ENCODE measurements at regions not wholly inside any gene's neighbourhood (a gene's known extent, or its start where the extent isn't known, plus 50 kb on each side); places are given as distances from the start of the nearest gene placed in this dataset.
"Not testable (repeated sequence)": the region's sequence is repeated elsewhere in the genome, so short reads cannot be mapped to it uniquely, and the experiment has no call there.

DNA sequence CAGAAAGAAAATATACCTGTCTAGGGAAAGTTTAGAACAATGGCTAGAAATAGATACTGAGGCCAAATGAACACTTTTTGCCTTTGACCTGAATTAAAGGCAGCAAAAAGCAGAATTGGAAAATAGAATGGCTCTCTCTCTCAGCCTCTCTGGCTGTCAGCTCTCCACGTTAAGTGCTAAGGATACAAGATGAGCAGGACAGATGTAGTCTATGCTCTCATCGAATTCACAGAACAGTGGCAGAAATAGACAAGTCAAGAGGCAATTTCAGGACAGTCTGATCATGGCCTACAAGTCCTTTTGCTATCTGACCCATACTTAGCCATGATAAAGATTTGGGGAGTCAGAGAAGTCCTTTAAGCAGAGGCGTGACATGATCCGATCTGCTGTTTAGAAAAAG lies 120.2 kb upstream of the CREB1 start:
- DNase-seq (ENCODE audit: low spot score), result no peak

DNA sequence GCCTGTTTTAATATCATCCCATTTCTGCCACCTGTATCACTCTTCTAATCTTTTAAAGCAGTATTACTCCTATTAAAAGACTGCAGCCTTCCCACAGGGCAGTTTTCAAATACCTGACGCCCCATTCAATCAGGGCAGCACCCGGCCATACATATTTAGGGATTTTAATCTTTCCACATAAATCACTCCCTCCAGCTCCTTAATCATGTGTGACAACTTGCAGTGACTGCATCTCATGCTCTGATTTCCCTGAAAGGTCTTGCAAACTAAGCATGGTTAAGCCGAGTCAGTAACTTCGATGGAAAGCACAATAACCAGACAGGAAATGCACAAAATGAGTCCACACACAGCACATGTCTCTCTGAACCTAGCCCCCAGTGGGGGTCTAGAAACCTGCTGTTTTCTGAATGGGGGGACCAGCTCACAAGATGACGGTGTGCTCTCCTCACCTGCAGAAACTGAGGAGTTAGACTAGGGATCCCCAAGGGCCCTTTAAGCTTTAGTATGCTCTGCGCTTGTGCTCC lies 116.9 kb upstream of the CREB1 start:
- no peak for DNase-seq (ENCODE audit: low spot score)

DNA sequence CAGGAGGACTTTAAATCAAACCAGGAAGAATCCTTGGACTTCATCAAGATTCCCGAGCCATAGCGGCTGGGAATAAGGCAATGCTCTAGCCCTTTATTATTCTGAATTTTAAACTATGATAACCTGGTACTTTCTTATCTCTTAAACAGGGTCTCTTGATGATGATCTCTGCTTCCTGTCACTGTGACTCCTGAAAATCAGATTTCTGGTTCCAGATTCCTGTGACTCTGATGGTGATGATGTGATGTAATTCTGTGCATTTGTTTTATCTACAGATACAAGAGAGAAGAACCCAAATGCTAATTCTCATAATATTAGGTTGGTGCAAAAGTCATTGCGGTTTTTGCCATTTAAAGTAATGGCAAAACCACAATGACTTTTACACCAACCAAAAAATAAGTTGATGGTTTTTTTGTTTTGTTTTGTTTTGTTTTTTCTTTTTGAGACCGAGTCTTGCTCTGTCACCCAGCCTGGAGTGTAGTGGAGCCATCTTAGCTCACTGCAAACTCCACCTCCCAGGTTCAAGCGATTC lies 116.3 kb upstream of the CREB1 start:
- no peak for DNase-seq (ENCODE audit: low spot score)

DNA sequence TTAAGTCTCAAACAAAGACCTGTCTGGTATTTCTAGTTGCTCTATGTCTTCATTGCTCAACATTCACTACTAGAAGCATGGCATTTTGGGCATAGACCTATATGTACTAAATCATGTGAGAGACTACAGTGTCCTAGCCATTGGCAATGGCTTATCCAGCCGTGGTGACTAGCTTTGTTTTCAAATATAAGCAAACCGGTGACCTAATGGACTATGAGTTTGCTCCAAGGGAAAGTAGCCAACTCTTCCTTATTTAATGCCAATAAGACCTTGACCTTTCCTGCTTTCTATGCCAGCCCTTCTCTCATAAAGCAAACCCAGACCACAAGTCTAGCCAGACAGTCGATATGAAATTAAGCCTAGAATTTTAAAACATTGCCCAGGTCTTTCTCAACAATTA lies 113.7 kb upstream of the CREB1 start:
- no peak for DNase-seq (ENCODE audit: low spot score)

DNA sequence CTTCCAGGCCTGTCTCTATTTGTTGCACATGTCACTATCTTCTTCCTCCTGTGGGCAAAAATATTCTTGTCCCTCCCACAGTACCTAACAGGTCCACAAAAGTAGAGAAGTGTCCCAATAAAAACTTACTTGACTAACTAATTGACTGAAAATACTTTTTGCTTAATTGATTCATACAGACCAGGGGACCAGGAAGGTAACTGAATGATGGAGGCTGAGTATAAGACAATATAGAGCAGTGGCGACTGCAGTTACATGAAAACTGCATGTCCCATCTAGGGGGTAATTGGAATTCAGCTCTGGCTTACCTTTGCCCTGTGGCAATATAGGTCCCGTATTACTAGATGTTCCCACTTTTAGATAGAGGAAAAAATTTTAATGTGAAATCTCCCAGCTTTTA lies 112.9 kb upstream of the CREB1 start:
- DNase-seq (ENCODE audit: low spot score), result no peak

DNA sequence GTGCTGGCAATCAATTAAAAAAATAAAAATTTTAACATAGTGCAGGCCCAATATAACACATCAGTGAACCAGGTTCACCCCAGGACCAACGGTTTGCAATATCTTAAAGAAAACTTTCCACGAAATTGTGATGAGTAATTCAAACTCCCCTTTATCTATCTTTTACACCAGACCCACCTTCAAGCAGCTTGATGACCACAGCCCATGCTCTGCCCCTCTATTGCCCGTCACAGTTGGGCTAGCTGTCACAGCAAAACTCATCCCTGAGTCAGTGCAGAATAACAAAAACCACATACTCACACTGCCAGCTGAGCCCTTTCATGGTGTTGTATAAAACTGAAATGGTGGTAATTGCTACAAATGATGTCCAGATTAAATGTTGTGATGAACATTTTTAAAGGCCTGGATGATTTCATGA lies 112.5 kb upstream of the CREB1 start:
- DNase-seq (ENCODE audit: low spot score), result no peak

DNA sequence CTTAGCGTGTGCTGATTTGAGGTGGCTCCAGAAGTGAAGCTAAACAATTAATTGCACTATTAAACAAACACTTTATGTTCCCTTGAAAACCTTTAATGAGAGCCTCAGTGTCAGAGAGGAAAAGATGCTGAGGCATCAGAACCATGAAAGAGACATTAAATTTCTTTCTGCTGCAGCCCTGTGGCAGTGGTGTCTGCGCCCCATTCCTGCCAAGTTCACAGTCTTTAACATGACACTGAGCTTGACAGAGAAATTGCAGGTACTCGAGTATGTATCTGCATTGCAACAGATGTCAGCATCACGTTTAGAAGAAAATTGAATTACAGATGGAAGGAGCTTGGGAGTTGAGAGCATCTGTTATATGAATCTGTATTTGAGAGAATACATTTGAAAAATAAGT lies 111.3 kb upstream of the CREB1 start:
- DNase-seq (ENCODE audit: low spot score), result no peak

DNA sequence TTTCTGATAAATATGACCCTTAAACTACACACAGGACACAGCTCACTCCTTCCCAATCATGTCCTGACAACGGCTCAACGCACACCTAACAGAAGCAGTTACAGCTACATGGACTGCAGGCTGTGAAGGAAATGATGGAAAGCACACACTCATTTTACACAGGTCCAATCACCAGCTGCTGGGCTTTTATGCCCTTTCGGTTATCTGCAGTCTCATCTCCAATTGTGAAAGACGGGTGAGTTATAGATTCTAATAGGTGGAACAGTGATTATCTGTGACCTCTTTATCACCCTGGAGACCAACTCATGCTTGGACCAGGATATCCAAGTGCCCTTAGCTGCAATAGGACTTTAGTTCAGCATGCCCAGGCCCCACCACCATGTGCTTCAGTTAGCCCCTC lies 110.4 kb upstream of the CREB1 start:
- no peak for DNase-seq (ENCODE audit: low spot score)

DNA sequence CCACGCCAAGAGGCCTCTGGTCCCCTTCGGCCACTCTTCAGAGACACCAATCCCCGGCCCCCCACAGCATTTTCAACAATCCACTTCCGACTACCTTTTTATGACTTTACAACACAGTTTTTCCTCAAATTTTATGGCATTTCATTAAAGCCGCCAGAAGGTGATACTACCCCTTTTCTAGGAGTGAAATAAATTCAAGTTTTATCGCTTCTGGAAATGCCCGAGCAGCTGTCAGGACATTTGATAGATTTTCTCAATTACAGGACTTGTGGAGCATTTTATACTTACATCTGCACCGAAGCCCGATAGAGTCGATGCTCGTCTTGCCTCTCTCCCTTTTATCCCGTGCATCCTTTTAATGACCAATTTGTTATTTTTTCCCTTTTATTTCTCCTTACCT lies 108.1 kb upstream of the CREB1 start:
- DNase-seq (ENCODE audit: low spot score), result no peak

DNA sequence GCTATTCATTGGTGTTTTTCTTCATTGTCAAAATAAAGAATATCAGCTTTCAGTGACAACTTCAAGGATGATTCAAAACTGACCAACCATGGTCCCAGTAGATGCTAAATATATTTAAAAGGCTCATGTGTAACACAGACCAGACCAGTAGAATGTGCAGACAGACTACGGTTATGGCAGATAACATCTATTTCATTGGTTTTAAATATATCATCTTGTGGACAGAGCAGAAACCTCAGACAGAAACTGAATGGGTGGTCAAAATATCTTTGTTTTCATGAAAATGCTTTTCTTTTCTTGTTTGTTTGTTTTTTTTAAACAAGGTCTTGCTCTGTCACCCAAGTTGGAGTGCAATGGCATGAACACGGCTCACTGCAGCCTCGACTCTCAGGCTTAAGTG lies 107.4 kb upstream of the CREB1 start:
- DNase-seq (ENCODE audit: low spot score), result no peak

DNA sequence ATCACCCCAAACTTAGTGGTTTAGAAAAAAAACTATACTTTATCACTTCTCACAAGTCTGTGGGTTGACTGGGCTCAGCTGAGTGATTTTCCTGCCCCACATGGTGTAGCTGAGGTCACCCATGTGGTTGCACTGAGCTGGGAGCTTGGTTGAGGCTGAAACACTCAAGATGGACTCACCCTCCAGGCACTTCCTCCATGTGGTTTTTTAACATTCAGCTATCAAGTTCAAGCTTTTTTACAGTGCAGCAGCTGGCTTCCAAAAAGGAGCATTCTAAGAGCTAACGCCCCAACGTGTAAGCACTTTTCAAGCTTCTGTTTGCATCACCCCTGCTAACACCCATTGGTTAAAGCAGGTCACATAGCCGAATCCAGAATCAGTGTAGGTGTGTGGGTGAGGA lies 105.9 kb upstream of the CREB1 start:
- no peak for DNase-seq (ENCODE audit: low spot score)

DNA sequence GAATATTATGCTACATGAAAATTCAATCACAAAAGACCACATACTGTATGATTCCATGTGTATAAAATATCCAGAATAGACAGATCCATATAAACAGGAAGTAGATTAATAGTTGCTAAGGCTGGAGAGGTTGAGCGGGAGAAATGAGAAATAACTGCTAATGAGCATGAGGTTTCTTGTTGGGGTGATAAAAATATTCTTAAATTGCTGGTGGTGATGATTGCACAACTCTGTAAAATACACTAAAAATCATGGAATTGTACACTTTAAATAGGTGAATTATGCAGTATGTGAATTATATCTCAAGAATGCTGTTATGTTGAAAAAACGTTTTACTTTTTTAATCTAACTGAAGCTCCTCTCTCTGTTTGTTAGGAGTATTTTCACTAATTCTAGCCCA lies 101.8 kb upstream of the CREB1 start:
- DNase-seq (ENCODE audit: low spot score), result no peak

DNA sequence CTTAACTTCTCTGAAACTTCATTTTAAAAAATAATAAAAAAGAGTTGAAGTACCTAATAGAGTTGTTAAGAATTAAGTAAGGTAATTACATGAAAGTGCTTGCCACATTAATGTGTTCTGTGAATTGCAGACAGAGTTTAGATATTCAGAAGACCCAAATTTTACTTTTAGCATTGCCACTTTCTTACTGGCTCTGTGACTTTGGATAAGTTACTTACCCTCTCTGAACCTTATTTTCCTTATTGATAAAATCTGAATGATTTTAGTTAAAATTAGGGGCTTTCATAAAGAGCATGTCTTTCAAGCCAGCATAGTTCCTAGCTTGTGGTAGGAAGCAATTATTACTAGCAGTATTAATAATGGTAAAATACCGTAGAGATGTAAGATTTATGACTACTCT lies 101.2 kb upstream of the CREB1 start:
- no peak for DNase-seq (ENCODE audit: low spot score)

DNA sequence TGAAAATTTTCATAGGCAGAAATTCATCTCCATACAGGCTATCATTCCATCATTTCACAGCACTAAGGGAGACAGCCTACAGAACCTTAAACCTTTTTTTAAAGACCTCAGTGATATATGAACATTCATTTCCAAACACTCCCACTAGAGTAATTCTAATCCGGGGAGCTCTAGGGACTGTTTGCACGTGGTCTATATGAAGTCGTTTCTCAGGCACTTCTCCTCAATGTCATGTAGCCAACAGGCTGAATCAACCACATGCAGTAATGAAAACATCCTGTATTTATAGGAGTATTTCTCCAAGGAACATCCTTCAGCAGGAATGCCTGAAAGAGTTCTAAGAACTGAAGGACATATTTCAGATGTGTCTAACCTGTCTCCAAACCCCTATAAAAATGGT lies 97.3 kb upstream of the CREB1 start:
- DNase-seq (ENCODE audit: low spot score), result no peak

DNA sequence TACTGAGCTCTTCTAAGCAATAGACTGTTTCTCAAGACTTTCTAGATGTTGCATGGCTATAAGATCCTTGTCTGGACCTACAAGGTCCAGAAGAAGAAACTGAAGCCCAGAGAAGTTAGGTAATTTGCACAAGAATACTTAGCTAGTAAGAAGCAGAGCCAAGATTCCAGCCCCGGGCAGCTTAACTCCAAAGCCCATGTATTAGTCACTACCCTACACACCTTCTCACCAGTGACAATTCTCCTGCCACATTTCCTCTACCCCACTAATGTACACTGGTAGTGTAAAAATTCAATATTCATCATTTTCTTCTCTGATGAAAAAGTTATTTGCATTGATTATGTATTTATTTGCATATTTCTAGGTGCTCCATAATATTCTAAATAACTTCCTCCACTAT lies 95.5 kb upstream of the CREB1 start:
- no peak for DNase-seq (ENCODE audit: low spot score)

DNA sequence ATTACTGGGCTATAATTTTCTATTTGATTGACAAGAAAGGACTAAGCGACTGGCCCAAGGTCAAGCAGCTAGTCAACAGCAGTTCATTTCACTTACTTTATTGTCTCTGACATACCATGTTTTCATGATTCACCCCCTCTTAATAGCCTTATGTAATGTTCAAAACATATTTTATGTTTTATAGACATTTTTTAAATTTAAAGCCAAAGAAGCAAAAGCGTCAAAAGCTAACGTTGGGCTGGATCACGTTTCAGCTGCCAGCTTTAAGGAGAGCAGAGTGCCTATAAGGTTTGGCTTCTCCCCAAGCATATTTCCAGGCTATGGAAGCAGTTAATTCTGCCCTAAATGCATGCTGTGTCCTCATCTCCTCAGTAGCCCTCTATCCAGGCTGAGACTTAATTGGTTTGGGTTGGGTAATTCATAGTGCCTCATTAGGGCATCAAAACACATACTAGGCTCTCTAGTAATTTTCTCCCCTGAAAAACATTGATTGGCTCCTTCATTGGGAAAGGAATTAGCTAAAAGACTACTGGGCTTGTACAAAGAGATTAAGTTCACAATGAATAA lies 94.8 kb upstream of the CREB1 start:
- no peak for DNase-seq (ENCODE audit: low spot score)

DNA sequence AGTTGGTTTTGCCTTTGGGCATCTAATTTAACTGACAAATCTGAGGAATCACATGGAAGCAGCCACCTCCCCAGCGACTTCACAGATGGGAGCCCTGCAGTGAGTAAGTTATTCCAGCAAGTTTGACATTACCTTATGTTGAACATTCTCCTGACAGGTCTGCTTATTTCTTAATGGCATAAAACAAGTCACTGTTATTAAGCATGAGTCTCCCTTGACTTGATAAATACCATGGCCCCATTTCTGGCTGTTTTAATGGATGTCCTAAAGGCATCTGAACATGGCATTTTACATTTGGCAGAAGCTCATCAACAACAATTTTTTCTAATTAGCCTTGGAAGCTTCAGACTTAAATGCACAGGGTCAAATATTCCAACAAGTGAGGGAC lies 92.6 kb upstream of the CREB1 start:
- DNase-seq (ENCODE audit: low spot score), result no peak

DNA sequence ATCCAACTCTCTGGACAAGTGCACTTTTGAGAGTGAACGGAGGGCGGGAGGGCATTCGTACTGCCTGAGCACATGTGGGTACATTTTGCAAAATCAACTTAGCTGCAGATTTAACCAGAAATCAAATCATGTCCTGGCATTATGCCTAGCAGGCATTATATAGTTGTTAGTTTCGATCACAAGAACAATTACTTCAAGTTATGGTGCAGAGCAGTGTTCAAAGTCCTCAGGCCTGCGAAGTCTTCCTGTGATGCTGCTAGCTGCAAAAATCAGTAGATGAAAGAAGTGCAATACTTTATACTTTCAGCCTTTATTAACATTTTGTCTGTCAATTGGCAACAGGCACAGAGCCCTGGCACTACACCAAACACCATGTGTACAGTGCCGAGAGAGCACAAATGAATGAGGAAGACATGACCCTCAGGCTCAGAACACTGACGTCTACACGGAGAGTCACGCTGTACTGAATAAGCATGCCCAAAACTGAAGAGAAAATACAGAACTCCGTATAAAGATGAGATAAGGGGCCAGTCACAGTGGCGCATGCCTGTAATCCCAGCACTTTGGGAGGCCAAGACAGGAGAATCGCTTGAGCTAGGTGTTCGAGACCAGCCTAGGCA lies 92.1 kb upstream of the CREB1 start:
- no peak for DNase-seq (ENCODE audit: low spot score)

DNA sequence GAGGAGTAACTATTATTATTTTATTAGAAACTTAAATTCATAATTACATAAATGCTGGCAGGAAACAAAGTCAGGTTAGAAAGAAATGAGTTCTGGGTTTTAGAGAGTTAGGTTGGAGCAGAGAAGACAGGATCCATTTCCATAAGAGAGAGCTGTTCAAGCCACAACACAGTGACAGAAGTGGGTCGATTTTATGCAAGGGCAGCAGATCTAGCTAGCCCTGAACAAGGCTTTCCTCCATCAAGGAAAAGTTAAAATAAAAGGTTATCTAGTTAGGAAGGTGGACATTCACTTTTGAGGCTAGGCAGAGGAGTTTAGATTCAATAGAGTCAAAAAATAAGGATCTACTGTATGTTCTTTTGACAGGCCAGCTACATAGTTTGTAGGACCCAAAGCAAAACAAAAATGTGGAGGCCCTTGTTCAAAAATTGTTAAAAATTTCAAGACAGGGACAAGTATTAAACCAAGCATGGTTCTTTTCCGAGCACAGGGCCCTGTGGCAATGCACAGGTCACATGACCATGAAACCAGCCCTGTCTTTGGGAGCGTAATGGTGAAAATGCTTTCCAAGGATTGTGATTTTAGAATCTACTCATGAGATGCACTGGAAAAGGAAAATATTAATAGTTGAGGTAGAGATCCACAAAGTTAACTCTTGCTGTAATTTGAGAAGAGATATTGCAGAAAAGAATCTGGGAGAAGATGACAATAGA lies 91.2 kb upstream of the CREB1 start:
- no peak for DNase-seq (ENCODE audit: low spot score)

DNA sequence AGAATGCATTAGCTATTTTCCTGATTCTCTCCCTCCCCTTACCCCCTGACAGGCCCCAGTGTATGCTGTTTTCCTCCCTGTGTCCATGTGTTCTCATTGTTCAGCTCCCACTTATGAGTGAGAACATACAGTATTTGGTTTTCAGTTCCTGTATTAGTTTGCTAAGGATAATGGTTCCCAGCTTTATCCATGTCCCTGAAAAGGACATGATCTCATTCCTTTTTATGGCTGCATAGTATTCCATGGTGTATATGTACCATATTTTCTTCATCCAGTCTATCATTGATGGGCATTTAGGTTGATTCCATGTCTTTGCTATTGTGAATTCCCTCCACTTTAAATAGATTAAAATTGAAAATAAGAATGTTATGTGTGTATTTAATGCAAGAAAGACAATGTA lies 89.9 kb upstream of the CREB1 start:
- not testable (repeated sequence) for DNase-seq (ENCODE audit: low spot score)

DNA sequence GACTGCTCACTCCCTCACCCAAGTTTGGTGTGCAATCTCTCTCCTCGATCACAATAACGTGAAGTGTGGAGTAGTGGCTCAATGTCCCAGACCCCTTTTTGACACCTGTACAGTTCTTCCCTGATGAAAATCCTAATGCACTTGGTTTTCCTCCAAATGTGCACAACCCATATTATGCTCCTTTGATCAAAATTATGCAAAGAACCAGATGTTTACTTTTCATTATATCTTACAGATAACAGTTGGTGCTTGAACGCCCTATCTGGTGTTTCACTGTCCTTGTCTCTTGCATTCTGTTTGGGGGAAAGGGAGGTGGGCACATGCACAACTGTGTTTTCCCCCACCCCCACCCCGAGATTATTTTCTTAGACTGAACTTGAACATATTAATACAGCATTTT lies 85.0 kb upstream of the CREB1 start:
- DNase-seq (ENCODE audit: low spot score), result no peak

DNA sequence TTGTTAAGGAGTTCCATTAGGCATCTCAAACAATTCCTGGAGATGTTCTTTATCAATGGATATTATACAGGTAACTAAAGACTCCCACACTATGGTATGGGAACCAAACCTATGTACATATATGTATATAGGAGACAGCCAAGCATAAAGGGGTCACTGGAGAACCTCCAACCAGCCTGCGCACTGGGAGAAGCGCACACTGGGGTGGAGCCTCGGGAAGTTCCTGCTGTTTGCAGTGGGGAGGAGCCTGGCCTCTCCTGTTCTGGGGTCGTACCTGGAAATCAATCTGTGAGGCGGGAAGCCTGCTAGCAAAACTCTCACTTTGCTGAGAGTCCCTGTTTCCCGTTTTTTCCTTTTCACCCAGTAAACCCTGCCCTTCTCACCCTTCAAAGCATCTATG lies 83.1 kb upstream of the CREB1 start:
- no peak for DNase-seq (ENCODE audit: low spot score)

DNA sequence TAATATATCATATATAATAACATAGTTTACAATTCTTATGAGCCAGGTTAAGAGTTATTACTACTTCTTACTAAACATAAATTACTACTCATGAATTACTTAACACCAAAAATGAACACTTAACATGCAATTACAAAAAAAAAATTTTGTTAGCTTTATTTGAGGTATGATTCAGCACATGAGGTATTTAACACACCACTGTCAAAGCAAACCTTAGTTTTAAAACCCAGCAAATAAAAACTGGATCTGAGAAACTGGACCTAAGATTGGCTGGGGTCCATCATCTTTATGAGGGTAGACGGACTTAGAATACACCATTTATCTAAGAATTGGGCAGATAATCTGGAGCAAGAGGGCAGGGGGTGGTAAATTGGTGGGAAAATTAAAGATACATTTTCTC lies 81.8 kb upstream of the CREB1 start:
- no peak for DNase-seq (ENCODE audit: low spot score)

All from D341Med (cell line).